Pons (tissue), 1 donor: ENCODE measurements at regions not wholly inside any gene's neighbourhood (a gene's known extent, or its start where the extent isn't known, plus 50 kb on each side); places are given as distances from the start of the nearest gene placed in this dataset.
"Not testable (repeated sequence)": the region's sequence is repeated elsewhere in the genome, so short reads cannot be mapped to it uniquely, and the experiment has no call there.

ENCODE experiments used
- DNase-seq: peaks from one replicate; pipeline ENCODE4 v3.0.0-alpha.2; 2016; ENCODE audit warnings: low spot score

GRCh38 chr12:8390001-8390777 lies 65.6 kb upstream of the CLEC6A start:
- not testable (repeated sequence) for DNase-seq

DNA sequence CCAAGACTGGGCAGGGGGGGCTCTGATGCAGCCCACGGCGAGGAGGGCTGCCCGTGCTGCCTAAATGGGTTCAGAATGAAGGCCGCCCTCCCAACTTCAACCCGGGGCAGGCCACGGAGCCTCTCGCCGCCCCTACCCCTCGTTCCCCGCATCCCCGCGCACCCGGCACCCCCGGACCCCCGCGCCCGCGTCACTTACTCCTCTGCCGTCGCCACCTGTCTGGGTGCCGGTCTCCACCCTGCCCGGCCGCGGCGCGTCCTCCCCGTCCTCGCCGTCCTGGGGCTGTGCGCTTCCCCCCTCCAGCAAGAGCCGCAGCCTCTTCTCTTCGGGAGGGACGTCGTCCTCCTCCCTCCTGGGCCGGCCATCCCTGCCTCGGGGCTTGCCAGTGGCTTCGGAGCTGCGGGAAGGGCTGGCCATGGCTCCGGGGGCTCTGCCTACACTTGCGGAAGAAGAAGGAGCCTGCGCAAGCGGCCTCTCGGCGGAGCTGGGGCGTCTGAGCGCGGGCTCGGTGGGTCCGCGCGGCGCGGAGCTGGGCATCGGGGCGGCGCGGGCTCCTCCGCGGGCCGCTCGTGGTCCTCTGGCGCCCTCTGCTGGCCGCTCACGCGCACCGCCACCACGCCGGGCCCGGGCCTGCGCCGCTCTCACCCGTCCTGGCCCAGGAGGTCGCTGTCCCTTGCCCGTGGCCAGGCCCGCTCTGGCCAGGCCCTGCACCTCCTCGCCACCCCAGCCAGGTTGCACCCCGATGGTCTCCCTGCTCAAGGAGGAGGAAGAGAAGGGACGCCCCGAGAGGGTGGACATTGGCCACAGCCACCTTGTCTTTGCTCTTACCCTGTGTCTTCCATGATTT lies 59.3 kb upstream of the CLEC6A start:
- not testable (repeated sequence) for DNase-seq

DNA sequence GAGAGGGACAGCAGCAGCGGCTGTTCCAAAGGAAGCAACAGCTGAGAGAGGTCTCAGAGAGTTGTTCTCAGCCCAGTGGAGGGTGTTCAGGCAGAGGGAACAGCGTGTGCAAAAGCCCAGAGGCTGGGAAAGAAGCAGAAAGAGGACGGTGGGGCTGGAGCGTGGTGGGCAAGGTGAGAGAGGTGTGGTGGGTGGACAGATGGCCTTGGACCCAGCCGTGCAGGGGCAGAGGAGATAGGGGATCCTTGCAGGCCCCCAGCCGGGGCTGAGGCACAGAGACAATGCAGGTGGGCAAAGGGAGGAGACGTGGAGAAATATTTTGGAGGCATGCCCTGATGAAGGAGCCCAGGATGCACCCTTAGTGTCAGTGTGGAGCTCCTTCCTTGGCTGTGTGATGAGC lies 58.4 kb upstream of the CLEC6A start:
- DNase-seq, result not testable (repeated sequence)

DNA sequence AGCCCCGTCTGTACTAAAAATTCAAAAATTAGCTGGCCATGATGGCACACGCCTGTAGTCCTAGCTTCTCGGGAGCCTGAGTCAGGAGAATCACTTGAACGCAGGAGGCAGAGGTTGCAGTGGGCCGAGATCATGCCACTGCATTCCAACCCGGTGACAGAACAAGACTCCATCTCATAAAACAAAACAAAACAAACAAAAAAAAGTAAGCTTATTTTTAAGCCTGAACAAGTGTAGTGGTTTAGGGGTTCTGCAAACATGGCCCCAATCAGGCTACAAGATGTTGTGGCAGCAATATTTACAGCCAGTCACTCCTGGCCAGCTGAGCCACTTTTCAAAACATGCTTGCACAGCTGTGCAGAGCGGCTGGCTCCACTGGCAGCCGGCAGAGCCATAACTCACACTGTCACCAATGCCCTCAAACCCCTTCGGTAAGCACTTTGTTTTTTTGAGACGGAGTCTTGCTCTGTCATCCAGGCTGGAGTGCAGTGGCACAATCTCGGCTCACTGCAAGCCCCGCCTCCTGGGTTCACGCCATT lies 56.2 kb upstream of the CLEC6A start:
- DNase-seq, result not testable (repeated sequence)

DNA sequence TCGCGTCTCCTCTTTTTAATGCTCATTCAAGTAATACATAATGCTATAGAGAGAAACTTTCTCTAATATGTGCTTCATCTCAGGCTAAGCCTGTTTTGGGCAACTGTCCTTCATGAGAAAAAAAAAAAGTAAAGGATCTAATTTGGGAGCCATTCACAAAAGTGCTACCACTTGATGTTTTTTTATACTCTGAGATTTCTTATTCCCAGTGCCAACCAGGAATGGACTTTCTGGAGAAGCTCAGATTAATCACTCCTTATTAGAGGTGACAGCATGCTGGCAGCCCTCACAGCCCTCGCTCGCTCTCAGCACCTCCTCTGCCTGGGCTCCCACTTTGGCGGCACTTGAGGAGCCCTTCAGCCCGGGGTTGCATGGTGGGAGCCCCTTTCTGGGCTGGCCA lies 51.9 kb upstream of the CLEC6A start:
- not testable (repeated sequence) for DNase-seq

GRCh38 chr12:8404341-8404740 lies 51.4 kb upstream of the CLEC6A start:
- DNase-seq, result not testable (repeated sequence)
